Daoy (cell line): ENCODE measurements at regions not wholly inside any gene's neighbourhood (a gene's known extent, or its start where the extent isn't known, plus 50 kb on each side); places are given as distances from the start of the nearest gene placed in this dataset.
"Not testable (repeated sequence)": the region's sequence is repeated elsewhere in the genome, so short reads cannot be mapped to it uniquely, and the experiment has no call there.

Experiments
- DNase-seq: peaks from one replicate; pipeline ENCODE4 v3.0.0-alpha.2; 2015; ENCODE audit warnings: low read depth

GRCh38 chr4:153099391-153100140 lies 104.7 kb upstream of the TRIM2 start:
- no peak for DNase-seq

DNA sequence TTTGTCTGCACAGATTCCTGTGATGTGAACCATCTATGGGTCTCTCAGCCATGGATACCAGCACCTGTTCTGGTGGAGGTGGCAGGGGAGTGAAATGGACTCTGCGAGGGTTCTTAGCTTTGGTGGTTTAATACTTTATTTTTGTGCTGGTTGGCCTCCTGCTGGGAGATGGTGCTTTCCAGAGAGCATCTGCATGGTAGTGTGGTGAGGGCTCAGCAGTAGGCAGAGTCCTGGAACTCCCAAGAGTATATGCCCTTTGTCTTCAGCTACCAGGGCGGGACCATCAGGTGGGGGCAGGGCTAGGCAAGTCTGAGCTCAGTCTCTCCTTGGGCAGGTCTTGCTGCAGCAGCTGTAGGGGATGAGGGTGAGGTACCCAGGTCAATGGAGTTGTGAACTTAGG lies 97.5 kb upstream of the TRIM2 start:
- DNase-seq = not testable (repeated sequence)

- no peak for DNase-seq
These were observed 97.0 kb upstream of the TRIM2 start for GRCh38 chr4:153107246-153107645.

DNA sequence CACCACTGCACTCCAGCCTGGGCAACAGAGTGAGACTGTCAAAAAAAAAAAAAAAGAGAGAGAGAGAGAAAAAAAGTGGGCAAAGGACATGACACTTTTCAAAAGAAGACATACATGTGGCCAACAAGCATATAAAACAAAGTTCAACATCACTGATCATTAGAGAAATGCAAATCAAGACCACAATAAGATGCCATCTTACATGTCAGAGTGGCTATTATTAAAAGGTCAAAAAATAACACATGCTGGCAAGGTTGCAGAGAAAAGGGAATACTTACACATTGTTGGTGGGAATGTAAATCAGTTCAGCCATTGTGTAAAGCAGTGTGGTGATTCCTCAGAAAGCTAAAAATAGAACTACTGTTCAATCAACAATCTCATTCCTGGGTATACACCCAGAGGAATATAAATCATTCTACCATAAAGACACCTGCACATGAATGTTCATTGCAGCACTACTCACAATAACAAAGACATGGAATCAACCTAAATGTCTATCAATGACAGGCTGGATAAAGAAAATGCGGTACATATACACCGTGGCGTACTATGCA lies 94.9 kb upstream of the TRIM2 start:
- no peak for DNase-seq

GRCh38 chr4:153110739-153111138 lies 93.5 kb upstream of the TRIM2 start:
- no peak for DNase-seq

DNA sequence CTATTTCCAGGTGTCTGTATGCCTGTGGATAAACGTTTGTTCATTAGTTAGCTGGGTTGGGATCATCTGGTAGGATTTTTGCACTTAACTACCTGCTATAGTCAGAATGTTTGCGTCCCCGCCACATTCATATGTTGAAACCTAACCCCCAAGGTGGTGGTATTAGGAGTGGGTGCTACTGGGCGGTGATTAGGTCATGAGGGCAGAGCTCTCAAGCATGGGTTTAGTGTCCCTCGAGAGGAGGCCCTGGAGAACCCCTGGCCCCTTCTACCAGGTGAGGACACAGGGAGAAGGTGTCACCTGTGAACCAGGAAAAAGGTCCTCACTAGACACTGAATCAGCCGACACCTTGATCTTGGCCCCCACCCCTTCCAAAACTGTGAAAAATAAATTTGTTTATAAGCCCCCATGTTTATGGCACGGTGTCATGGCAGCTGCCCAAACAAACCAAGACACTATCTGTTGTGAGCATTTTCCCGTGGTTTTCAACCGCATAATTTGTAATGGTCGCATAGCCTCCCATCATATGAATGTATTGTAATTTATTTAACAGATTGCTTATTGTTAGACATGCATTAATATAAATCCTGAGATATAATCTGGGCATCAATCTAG lies 92.7 kb upstream of the TRIM2 start:
- DNase-seq = no peak

DNA sequence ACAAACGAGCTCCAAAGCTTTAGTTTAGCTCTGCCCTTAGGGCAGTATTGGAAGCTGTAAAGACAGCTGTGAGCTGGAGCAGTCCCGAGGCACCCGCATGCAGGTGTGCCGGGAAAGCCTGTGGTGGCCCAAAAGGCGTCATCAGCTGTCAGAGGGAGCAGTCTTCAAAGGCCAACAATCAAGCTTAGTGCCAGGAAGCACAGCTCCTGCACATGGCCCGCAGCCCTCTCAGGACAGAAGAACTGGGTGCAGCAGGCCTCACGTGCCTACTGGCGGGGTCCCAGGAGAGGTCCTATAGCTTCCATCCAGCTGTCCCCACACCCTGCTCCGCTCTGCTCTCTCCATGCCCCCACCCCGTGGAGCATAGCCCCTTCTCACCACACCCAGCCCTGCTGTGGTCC lies 92.2 kb upstream of the TRIM2 start:
- no peak for DNase-seq

DNA sequence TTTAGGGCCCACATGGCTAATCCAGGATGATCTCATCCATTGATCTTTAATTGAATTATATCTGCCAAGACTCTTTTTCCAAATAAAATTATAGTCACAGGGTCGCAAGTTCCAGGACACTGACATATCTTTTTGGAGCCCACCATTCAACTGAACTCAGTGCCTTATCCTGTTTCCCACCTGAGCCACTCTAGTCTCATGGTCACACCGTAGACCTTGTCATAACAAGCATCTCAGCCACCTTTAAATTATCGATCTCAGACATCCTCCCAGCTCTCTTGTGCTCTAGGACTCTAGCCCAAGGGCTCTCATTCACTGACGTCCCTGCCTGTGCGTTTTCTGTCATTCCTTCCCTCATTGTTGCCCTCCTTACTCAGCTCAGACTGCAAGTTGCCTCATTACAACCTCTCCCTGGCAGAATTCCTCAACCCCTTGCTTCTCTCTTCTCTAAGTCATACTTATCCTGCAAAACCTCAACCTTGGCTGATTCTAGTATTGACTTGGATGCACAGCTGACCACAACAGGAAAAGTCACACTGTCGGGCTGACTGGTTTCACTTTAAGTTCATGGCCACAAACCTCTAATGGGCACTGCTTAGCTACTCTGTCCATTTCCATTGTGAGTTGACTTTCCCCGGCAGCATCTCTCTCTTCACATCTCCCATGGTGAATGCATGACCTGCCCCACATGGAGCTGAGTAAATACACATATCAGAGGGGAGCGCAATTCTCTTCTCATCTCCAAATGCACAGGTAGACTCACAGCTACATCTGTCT lies 91.0 kb upstream of the TRIM2 start:
- peak; percentile 16 for DNase-seq

GRCh38 chr4:153113838-153114105 lies 90.5 kb upstream of the TRIM2 start:
- no peak for DNase-seq

DNA sequence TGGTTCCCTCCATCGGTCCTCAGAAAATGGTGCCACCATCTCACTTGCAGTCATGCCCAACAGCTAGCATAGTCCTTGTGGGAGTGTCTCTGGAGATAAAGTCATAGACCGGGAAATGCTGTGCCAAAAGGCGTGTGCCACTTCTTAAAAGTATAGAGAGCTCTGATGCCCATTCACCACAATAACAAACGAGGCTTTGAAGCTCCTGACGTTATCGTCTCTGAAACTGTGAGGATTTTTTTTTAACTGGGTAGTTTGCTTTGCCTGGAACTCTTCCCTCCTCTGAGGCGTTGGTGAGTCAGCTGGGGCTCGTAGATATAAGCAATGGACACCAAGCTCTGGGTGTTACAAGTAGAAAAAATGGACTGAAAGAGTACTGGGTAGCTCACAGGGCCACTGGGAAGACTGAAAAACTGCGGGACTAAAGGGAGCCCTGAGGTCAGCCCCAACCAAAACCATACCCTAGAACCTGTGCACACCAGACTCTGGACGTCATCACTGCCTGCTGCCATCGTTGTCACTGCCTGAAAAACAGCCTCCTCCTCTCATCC lies 89.4 kb upstream of the TRIM2 start:
- peak; percentile 77 for DNase-seq

DNA sequence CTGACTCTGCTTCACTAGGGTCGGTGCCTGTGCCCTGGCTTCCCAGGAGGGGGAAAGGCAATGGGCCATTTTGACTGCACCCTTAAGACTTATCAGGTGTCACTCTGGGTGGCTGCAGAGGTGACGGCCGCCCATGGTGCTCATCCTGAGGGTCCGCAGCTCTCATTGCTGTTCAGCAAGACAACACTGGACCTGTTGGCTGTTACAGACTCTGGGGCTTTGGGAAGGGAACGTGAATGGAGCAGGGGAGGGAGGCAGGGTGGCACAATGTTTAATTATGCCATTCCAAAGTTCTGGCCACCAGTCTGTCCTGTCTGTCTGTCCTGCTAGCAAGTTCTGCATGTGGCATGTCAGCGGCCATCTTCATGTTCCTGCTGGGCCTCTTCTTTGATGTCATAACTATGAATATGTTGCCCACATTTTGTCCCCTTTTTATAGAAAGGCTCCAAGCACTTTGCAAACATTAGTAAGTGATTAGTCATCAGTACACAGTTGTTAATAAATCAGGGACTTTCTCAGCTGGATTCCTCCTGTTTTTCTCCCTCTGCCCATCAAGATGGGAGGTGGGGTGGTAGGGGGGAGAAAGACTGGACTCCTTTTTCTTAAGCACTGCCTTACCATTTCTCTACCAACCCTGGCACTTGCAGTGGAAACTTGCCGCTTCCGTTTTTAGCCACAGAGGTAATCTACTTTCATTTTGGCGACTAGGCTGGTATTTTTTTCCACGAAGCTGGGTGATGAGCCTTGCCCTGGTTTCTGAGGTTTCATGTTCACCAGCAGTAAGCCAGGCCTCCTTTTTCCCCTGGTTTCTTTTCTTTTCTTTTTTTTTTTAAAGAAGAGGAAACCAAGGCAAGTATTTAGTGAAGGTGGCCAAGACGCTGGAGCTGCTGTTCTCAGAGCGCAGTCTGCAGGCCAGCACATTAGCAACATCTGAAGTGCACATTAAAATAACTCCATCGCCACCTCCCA lies 88.6 kb upstream of the TRIM2 start:
- peak; percentile 49 for DNase-seq

- no peak for DNase-seq
These were observed 88.0 kb upstream of the TRIM2 start for GRCh38 chr4:153116291-153116680.

GRCh38 chr4:153116801-153117200 lies 87.4 kb upstream of the TRIM2 start:
- no peak for DNase-seq

- DNase-seq = no peak
These were observed 86.7 kb upstream of the TRIM2 start for GRCh38 chr4:153117554-153117953.

DNA sequence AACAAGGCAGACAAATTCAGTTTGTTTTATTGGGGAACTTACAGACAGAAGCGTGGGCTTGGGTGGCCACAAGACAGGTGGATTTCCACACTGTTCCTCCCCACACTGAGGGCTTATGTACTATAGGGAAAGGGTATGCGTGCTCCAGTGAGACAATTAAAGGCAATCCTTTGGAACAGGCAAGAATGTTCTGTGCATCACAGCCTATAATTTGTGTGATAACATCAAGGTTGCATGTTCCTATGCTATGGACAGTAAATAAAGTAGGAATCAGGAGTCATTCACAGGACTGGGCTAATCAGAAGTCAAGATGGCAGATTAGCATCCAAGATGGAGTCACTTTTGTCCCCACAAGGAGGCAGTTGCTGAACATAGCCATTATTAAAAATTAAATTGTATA lies 84.6 kb upstream of the TRIM2 start:
- no peak for DNase-seq

- DNase-seq = no peak
These were observed 84.0 kb upstream of the TRIM2 start for GRCh38 chr4:153120235-153120634.

GRCh38 chr4:153122855-153123254 lies 81.4 kb upstream of the TRIM2 start:
- no peak for DNase-seq

DNA sequence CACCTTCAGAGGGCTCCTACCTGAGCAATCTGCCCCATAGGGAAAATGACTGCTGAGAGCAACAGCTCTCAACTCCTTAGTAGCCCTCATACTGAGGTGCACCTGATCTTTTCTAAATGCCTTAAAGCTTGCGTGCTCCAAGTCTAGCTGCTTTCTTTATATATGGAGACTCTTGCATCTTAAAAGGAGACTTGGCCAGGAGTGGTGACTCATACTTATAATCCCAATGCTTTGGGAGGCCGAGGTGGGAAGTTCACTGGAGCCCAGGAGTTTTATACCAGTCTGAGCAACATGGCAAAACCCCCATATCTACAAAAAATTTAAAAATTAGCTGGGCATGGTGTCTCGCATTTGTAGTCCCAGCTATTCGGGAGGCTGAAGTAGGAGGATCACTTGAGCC lies 78.1 kb upstream of the TRIM2 start:
- no peak for DNase-seq

DNA sequence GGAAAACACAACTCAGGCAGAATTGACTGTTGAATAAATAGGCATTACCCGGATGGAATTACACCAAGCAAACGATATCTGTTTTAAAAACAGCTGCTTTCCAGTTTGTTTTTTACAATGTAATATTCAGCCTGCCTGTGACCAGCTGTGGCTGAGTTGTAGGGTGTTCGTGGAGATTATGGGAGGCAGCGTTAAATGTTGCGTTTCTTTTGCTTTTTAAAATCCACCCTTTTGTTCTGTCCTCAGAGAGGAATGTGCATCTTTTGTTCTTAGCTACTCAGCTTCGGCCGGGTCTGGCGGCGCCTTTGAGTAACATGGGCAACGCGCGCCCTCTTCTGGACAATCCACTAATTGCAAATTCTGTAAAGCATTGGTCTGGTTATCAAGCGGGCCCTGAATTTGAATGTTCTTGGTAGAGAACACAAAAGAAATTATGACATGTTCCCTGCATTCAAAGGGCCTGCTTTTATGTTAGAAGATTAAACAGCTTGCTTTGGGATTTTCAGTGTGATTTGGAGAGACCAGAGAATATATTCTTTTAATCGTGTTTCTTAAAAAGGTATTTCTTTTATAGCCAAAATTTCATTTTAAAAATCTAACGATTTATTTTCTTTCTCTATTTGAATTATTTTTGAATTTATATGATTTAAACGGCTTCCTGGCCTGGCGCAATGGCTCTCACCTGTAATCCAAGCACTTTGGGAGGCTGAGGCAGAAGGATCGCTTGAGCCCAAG lies 76.3 kb upstream of the TRIM2 start:
- DNase-seq = peak; percentile 66

DNA sequence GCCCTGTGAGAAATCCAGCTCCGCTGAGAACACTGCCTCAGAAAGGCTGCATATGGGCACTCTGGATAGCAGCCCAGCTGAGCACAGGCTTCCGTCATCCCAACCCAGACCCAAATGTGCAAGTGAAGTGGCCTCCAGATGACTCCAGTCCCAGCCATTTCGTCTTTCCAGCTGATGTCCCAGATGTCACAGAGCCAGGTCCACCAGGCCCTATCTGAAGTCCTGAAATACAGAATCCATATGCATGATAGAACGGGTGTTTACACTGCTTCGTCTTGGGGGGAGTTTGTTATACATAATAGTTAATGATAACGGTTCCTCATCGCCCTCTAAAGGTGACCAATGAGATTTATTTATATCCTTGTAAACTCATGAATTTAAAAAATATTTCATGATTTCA lies 72.6 kb upstream of the TRIM2 start:
- no peak for DNase-seq

- peak; percentile 59 for DNase-seq
These were observed 67.1 kb upstream of the TRIM2 start for GRCh38 chr4:153137159-153137558.
